Liver (tissue), 8 donors: ENCODE measurements at regions not wholly inside any gene's neighbourhood (a gene's known extent, or its start where the extent isn't known, plus 50 kb on each side); places are given as distances from the start of the nearest gene placed in this dataset.

Source experiments
- DNase-seq: peaks from one replicate; pipeline ENCODE4 v3.0.0-alpha.2; 2017; ENCODE audit warnings: low spot score
- H3K27ac ChIP-seq, 2 donors: one replicate each; pipeline ENCODE4 v1.7.0; 2013; ENCODE audit warnings: inconsistent platforms in 2 of 2, low read length in 2 of 2, control low read depth in 1 of 2, low read depth in 1 of 2, mild to moderate bottlenecking in 1 of 2
- H3K27me3 ChIP-seq, 4 donors: one replicate each; pipeline versions ENCODE4 v1.6.1 to v1.7.0; 2013; ENCODE audit warnings: low read length in 3 of 4, inconsistent platforms in 1 of 4, mild to moderate bottlenecking in 1 of 4, moderate library complexity in 1 of 4; ENCODE audit not compliant: control insufficient read depth in 4 of 4, insufficient read depth in 4 of 4
- H3K36me3 ChIP-seq, 4 donors: one replicate each; pipeline versions ENCODE4 v1.6.1 to v1.7.0; 2013; ENCODE audit warnings: low read length in 3 of 4, mild to moderate bottlenecking in 3 of 4, low read depth in 1 of 4, moderate library complexity in 1 of 4; ENCODE audit not compliant: control insufficient read depth in 4 of 4, insufficient read depth in 3 of 4
- H3K4me1 ChIP-seq, 4 donors: one replicate each; pipeline versions ENCODE4 v1.6.1 to v1.7.0; 2013; ENCODE audit warnings: low read length in 3 of 4, mild to moderate bottlenecking in 3 of 4, moderate library complexity in 1 of 4; ENCODE audit not compliant: control insufficient read depth in 4 of 4, insufficient read depth in 4 of 4
- H3K4me3 ChIP-seq, 3 donors: one replicate each; pipeline versions ENCODE4 v1.6.1 to v1.7.0; 2013; ENCODE audit warnings: low read length in 3 of 3, control low read depth in 1 of 3, low read depth in 1 of 3, mild to moderate bottlenecking in 1 of 3
- H3K9ac ChIP-seq, 2 donors: one replicate each; pipeline ENCODE4 v1.7.0; 2013; ENCODE audit warnings: low read length in 2 of 2, mild to moderate bottlenecking in 2 of 2, moderate library complexity in 2 of 2, control low read depth in 1 of 2, low read depth in 1 of 2
- H3K9me3 ChIP-seq, 4 donors: one replicate each; pipeline versions ENCODE4 v1.6.1 to v1.7.0; 2013; ENCODE audit warnings: low read length in 3 of 4; ENCODE audit not compliant: control insufficient read depth in 4 of 4
- EGR1 ChIP-seq, 2 donors: IDR thresholded peaks; 2 replicates each; pipeline ENCODE4 v1.6.1; 2016 to 2018; ENCODE audit warnings: antibody characterized with exemption in 2 of 2, low read depth in 2 of 2
- FOXA1 ChIP-seq: IDR thresholded peaks from 2 replicates; pipeline ENCODE4 v1.6.1; 2016; ENCODE audit warnings: antibody characterized with exemption
- FOXA2 ChIP-seq: IDR thresholded peaks from 2 replicates; pipeline ENCODE4 v1.6.1; 2016; ENCODE audit warnings: antibody characterized with exemption
- GABPA ChIP-seq, 2 donors: IDR thresholded peaks in 1 of 2; conservative IDR thresholded peaks in 1 of 2; 2 replicates each; pipeline ENCODE4 v1.6.1; 2016; ENCODE audit warnings: antibody characterized with exemption in 2 of 2, mild to moderate bottlenecking in 1 of 2, moderate library complexity in 1 of 2
- HNF4A ChIP-seq, 2 donors: conservative IDR thresholded peaks; 2 replicates each; pipeline ENCODE4 v1.6.1; 2016; ENCODE audit warnings: antibody characterized with exemption in 2 of 2, mild to moderate bottlenecking in 2 of 2
- HNF4G ChIP-seq: IDR thresholded peaks from 2 replicates; pipeline ENCODE4 v1.6.1; 2016; ENCODE audit warnings: antibody characterized with exemption
- JUND ChIP-seq, 2 donors: IDR thresholded peaks; 2 replicates each; pipeline ENCODE4 v1.6.1; 2016; ENCODE audit warnings: antibody characterized with exemption in 2 of 2
- NR2F2 ChIP-seq: IDR thresholded peaks from 2 replicates; pipeline ENCODE4 v1.6.1; 2016; ENCODE audit warnings: antibody characterized with exemption
- RAD21 ChIP-seq, 2 donors: IDR thresholded peaks; 2 replicates each; pipeline ENCODE4 v1.6.1; 2016; ENCODE audit warnings: antibody characterized with exemption in 2 of 2, mild to moderate bottlenecking in 2 of 2
- RXRA ChIP-seq, 2 donors: IDR thresholded peaks; 2 replicates each; pipeline ENCODE4 v1.6.1; 2017 to 2018; ENCODE audit warnings: antibody characterized with exemption in 2 of 2, mild to moderate bottlenecking in 1 of 2
- SP1 ChIP-seq: IDR thresholded peaks from 2 replicates; pipeline ENCODE4 v1.6.1; 2018; ENCODE audit warnings: antibody characterized with exemption, mild to moderate bottlenecking
- TAF1 ChIP-seq: conservative IDR thresholded peaks from 2 replicates; pipeline ENCODE4 v1.6.1; 2016; ENCODE audit warnings: antibody characterized with exemption, mild to moderate bottlenecking
- YY1 ChIP-seq: IDR thresholded peaks from 2 replicates; pipeline ENCODE4 v1.6.1; 2016; ENCODE audit warnings: antibody characterized with exemption, mild to moderate bottlenecking
- WGBS: extraction: QIAGEN DNeasy Blood & Tissue Kit; methylation state at CpG from one replicate; pipeline ENCODE4 v1.1.7; 2013; 5-methylcytosine and 5-hydroxymethylcytosine counted together
- TF ChIP-seq, protein P1 (sequence below): IDR thresholded peaks from 2 replicates; pipeline ENCODE4 v1.6.1; 2016; ENCODE audit warnings: antibody characterized with exemption
- TF ChIP-seq, protein P2 (sequence below): fragments of 150-350 bp; IDR thresholded peaks from 2 replicates; pipeline ENCODE4 v1.5.1; 2017; ENCODE audit warnings: improper control_type of control experiment, low read depth, low read length; ENCODE audit not compliant: missing input control
- TF ChIP-seq, protein P3 (sequence below): IDR thresholded peaks from 2 replicates; pipeline ENCODE4 v1.6.1; 2016; ENCODE audit warnings: antibody characterized with exemption
- TF ChIP-seq, protein P4 (sequence below): IDR thresholded peaks from 2 replicates; pipeline ENCODE4 v1.6.1; 2016; ENCODE audit warnings: antibody characterized with exemption
- TF ChIP-seq, protein P5 (sequence below): IDR thresholded peaks from 2 replicates; pipeline ENCODE4 v1.6.1; 2016; ENCODE audit warnings: antibody characterized with exemption, mild to moderate bottlenecking
- donor health status: healthy.
- donor health status: healthy.
- donor health status: healthy.
- donor health status: healthy.
- donor health status: healthy.

DNA sequence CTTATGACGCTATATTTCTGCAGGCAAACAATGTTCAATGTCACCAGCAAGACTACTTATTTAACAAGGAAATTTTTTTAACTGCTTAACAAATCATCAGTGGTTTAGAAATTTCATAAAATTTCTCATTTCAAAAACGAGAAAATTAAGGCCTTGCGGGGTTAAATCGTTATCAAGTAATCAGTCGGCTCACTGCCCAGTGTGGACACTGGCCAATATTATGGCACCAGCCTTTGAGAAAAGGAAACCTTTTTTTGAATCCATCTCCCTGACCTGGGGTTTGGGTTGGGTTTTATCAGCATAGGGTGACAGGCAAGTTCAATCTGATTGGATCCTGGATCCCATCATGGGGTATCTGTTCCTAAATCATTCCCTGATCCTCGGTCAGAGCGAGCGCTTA lies 461.2 kb downstream of the SETD4 start (continued):
- TF ChIP-seq, protein P1, sequence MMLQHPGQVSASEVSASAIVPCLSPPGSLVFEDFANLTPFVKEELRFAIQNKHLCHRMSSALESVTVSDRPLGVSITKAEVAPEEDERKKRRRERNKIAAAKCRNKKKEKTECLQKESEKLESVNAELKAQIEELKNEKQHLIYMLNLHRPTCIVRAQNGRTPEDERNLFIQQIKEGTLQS: no peak
- TF ChIP-seq NR2F2 (no peak), HNF4A (conservative IDR thresholded peaks at IDR 0.05) (no peak), GABPA (IDR thresholded peaks at IDR 0.05 in 1 of 2, conservative IDR thresholded peaks at IDR 0.05 in 1 of 2) (no peak)
- TF ChIP-seq, protein P2, sequence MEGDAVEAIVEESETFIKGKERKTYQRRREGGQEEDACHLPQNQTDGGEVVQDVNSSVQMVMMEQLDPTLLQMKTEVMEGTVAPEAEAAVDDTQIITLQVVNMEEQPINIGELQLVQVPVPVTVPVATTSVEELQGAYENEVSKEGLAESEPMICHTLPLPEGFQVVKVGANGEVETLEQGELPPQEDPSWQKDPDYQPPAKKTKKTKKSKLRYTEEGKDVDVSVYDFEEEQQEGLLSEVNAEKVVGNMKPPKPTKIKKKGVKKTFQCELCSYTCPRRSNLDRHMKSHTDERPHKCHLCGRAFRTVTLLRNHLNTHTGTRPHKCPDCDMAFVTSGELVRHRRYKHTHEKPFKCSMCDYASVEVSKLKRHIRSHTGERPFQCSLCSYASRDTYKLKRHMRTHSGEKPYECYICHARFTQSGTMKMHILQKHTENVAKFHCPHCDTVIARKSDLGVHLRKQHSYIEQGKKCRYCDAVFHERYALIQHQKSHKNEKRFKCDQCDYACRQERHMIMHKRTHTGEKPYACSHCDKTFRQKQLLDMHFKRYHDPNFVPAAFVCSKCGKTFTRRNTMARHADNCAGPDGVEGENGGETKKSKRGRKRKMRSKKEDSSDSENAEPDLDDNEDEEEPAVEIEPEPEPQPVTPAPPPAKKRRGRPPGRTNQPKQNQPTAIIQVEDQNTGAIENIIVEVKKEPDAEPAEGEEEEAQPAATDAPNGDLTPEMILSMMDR: no peak

DNA sequence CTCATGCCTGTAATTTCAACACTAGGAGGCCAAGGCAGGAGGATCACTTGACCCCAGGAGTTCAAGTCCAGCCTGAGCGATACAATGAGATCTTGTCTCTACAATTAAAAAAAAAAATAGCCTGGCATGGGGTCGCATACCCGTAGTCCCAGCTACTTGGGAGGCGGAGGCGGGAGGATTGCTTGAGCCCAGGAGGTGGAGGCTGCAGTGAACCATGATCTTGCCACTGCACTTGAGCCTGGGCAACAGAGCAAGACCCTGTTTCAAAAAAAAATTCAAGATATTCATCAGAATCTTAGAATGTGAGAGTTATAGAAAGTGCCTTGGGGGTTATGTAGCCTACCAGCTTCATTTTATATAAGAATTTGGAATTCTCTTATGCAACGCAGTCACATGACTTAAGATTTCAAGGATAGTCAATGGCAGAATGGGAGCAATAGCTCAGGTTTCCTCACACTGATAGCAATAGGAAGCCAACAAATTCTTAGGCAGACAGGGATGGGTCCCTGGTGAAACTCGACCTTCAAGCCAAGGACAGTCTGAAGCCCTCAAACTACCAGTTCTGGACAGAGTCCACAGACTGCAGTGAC lies 462.5 kb downstream of the SETD4 start:
- Histone ChIP-seq H3K27ac (no peak overlapping the region), H3K36me3 (no peaks in the 10 kb centered on the region), H3K9ac (no peak overlapping the region), H3K9me3 (no peaks in the 10 kb centered on the region), H3K4me3 (no peak overlapping the region), H3K27me3 (peaks cover 0 to 3% (median under 1%) of the 10 kb centered on the region in 4 donors), H3K4me1 (no peaks in the 10 kb centered on the region)
- WGBS: 95% methylated on average over 7 of the region's 7 CpGs
- DNase-seq: no peak
- TF ChIP-seq SP1: no peak
- TF ChIP-seq FOXA1: no peak
- no peak for TF ChIP-seq TAF1
- TF ChIP-seq EGR1 (IDR thresholded peaks at IDR 0.05; ENCODE audit: low read depth in 2 of 2): no peak
- TF ChIP-seq NR2F2: no peak
- no peak for TF ChIP-seq RAD21 (IDR thresholded peaks at IDR 0.05)
- TF ChIP-seq, protein P2: no peak
- TF ChIP-seq JUND (IDR thresholded peaks at IDR 0.05): no peak
- TF ChIP-seq, protein P3, sequence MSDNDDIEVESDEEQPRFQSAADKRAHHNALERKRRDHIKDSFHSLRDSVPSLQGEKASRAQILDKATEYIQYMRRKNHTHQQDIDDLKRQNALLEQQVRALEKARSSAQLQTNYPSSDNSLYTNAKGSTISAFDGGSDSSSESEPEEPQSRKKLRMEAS: no peak
- no peak for TF ChIP-seq RXRA (IDR thresholded peaks at IDR 0.05)
- TF ChIP-seq, protein P4, sequence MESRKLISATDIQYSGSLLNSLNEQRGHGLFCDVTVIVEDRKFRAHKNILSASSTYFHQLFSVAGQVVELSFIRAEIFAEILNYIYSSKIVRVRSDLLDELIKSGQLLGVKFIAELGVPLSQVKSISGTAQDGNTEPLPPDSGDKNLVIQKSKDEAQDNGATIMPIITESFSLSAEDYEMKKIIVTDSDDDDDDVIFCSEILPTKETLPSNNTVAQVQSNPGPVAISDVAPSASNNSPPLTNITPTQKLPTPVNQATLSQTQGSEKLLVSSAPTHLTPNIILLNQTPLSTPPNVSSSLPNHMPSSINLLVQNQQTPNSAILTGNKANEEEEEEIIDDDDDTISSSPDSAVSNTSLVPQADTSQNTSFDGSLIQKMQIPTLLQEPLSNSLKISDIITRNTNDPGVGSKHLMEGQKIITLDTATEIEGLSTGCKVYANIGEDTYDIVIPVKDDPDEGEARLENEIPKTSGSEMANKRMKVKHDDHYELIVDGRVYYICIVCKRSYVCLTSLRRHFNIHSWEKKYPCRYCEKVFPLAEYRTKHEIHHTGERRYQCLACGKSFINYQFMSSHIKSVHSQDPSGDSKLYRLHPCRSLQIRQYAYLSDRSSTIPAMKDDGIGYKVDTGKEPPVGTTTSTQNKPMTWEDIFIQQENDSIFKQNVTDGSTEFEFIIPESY: no peak
- TF ChIP-seq HNF4G: no peak
- no peak for TF ChIP-seq YY1
- TF ChIP-seq HNF4A (conservative IDR thresholded peaks at IDR 0.05): no peak
- TF ChIP-seq GABPA (IDR thresholded peaks at IDR 0.05 in 1 of 2, conservative IDR thresholded peaks at IDR 0.05 in 1 of 2): no peak
- TF ChIP-seq, protein P5, sequence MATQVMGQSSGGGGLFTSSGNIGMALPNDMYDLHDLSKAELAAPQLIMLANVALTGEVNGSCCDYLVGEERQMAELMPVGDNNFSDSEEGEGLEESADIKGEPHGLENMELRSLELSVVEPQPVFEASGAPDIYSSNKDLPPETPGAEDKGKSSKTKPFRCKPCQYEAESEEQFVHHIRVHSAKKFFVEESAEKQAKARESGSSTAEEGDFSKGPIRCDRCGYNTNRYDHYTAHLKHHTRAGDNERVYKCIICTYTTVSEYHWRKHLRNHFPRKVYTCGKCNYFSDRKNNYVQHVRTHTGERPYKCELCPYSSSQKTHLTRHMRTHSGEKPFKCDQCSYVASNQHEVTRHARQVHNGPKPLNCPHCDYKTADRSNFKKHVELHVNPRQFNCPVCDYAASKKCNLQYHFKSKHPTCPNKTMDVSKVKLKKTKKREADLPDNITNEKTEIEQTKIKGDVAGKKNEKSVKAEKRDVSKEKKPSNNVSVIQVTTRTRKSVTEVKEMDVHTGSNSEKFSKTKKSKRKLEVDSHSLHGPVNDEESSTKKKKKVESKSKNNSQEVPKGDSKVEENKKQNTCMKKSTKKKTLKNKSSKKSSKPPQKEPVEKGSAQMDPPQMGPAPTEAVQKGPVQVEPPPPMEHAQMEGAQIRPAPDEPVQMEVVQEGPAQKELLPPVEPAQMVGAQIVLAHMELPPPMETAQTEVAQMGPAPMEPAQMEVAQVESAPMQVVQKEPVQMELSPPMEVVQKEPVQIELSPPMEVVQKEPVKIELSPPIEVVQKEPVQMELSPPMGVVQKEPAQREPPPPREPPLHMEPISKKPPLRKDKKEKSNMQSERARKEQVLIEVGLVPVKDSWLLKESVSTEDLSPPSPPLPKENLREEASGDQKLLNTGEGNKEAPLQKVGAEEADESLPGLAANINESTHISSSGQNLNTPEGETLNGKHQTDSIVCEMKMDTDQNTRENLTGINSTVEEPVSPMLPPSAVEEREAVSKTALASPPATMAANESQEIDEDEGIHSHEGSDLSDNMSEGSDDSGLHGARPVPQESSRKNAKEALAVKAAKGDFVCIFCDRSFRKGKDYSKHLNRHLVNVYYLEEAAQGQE: no peak
- TF ChIP-seq, protein P1: no peak
- TF ChIP-seq FOXA2: no peak
